ENCODE measurements at regions not wholly inside any gene's neighbourhood (a gene's known extent, or its start where the extent isn't known, plus 50 kb on each side); places are given as distances from the start of the nearest gene placed in this dataset.

GRCh38 chr7:51797371-51797770 lies 480.8 kb upstream of the COBL start:
- no peak for TF ChIP-seq CTCF (IDR thresholded peaks at IDR 0.05; ENCODE audit: low read depth, low read length, missing control alignments)
- H3K4me3 ChIP-seq (ENCODE audit: low read depth, low read length) = no peak overlapping the region
- DNase-seq (ENCODE audit: low read depth) = no peak

- TF ChIP-seq CTCF (IDR thresholded peaks at IDR 0.05; ENCODE audit: low read depth, low read length, missing control alignments) = no peak
- no peak for DNase-seq (ENCODE audit: low read depth)
- no peak overlapping the region for H3K4me3 ChIP-seq (ENCODE audit: low read depth, low read length)
Observed at GRCh38 chr7:51792796-51793195, 476.2 kb upstream of the COBL start.

GRCh38 chr7:51789489-51789888 lies 472.9 kb upstream of the COBL start:
- H3K4me3 ChIP-seq (ENCODE audit: low read depth, low read length) = no peak overlapping the region
- no peak for DNase-seq (ENCODE audit: low read depth)
- no peak for TF ChIP-seq CTCF (IDR thresholded peaks at IDR 0.05; ENCODE audit: low read depth, low read length, missing control alignments)

- TF ChIP-seq CTCF (IDR thresholded peaks at IDR 0.05; ENCODE audit: low read depth, low read length, missing control alignments) = no peak
- no peak overlapping the region for H3K4me3 ChIP-seq (ENCODE audit: low read depth, low read length)
- DNase-seq (ENCODE audit: low read depth) = no peak
Observed at GRCh38 chr7:51786284-51786683, 469.7 kb upstream of the COBL start.

GRCh38 chr7:51785876-51786275 lies 469.3 kb upstream of the COBL start:
- TF ChIP-seq CTCF (IDR thresholded peaks at IDR 0.05; ENCODE audit: low read depth, low read length, missing control alignments) = no peak
- no peak overlapping the region for H3K4me3 ChIP-seq (ENCODE audit: low read depth, low read length)
- no peak for DNase-seq (ENCODE audit: low read depth)

- DNase-seq (ENCODE audit: low read depth) = no peak
- H3K4me3 ChIP-seq (ENCODE audit: low read depth, low read length) = no peak overlapping the region
- no peak for TF ChIP-seq CTCF (IDR thresholded peaks at IDR 0.05; ENCODE audit: low read depth, low read length, missing control alignments)
Observed at GRCh38 chr7:51785171-51785570, 468.6 kb upstream of the COBL start.

GRCh38 chr7:51783241-51783640 lies 466.6 kb upstream of the COBL start:
- no peak for TF ChIP-seq CTCF (IDR thresholded peaks at IDR 0.05; ENCODE audit: low read depth, low read length, missing control alignments)
- H3K4me3 ChIP-seq (ENCODE audit: low read depth, low read length) = no peak overlapping the region
- no peak for DNase-seq (ENCODE audit: low read depth)
